HL-60 (cell line): ENCODE measurements at regions not wholly inside any gene's neighbourhood (a gene's known extent, or its start where the extent isn't known, plus 50 kb on each side); places are given as distances from the start of the nearest gene placed in this dataset.

Source experiments
- DNase-seq, 2 experiments: peaks; one replicate each; pipeline ENCODE4 v3.0.0-alpha.2; 2010 to 2020; ENCODE audit warnings: low read depth in 1 of 2, low spot score in 1 of 2
- H3K27ac ChIP-seq: fragments of 250-450 bp; sonication (Bioruptor Pico); replicated peaks from 2 replicates; pipeline ENCODE4 v1.5.1; 2020; ENCODE audit warnings: mild to moderate bottlenecking, moderate library complexity
- H3K27me3 ChIP-seq: fragments of 250-450 bp; sonication (Bioruptor Pico); 2 replicates; pipeline ENCODE4 v1.5.1; 2021; ENCODE audit warnings: mild to moderate bottlenecking, moderate library complexity; ENCODE audit not compliant: insufficient read depth, poor library complexity, severe bottlenecking
- H3K4me3 ChIP-seq: replicated peaks from 2 replicates; pipeline ENCODE4 v1.5.1; 2011; ENCODE audit warnings: mild to moderate bottlenecking, control low read depth, low read length; ENCODE audit not compliant: insufficient read depth
- GABPA ChIP-seq: IDR thresholded peaks from 2 replicates; pipeline ENCODE4 v1.6.1; 2012; ENCODE audit warnings: low read depth
- POLR2AphosphoS5 ChIP-seq: IDR thresholded peaks from 2 replicates; pipeline ENCODE4 v1.6.1; 2012; ENCODE audit warnings: low read depth
- SPI1 ChIP-seq: IDR thresholded peaks from 2 replicates; pipeline ENCODE4 v1.6.1; 2012; ENCODE audit warnings: low read depth, mild to moderate bottlenecking, borderline replicate concordance
- TF ChIP-seq, protein P1 (sequence below): IDR thresholded peaks from one replicate; pipeline ENCODE4 v1.5.1; 2011; ENCODE audit warnings: low read length, control low read depth, inconsistent platforms; ENCODE audit not compliant: insufficient read depth
- TF ChIP-seq, protein P2 (sequence below): IDR thresholded peaks from 2 replicates; pipeline ENCODE4 v1.6.1; 2012; ENCODE audit warnings: low read depth; ENCODE audit not compliant: insufficient replicate concordance

DNA sequence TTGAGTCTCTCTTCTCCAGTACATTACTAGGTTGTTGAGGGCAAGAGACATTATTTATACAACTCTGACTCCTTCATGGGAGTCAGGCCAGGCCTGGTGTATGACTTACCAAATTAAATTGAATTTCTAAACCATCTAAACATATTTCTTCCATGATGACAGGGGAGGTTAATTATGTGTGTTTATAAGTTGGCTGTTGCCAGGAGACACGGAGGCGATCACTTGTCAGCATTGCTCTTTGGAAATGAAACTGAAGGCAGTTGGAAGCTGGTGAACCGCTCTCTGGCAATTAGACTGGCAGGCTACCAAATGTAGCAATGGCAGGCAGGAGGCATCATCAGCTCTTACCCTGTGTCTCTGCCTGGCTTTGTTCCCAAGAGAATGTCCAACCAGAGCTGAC lies 241.4 kb downstream of the KCNS3 start:
- Histone ChIP-seq H3K4me3 (no peak overlapping the region), H3K27ac (no peak overlapping the region), H3K27me3 (peaks cover 3% of the 10 kb centered on the region)
- no peak for DNase-seq
- no peak for TF ChIP-seq SPI1
- TF ChIP-seq POLR2AphosphoS5 = no peak
- no peak for TF ChIP-seq GABPA
- TF ChIP-seq, protein P1, sequence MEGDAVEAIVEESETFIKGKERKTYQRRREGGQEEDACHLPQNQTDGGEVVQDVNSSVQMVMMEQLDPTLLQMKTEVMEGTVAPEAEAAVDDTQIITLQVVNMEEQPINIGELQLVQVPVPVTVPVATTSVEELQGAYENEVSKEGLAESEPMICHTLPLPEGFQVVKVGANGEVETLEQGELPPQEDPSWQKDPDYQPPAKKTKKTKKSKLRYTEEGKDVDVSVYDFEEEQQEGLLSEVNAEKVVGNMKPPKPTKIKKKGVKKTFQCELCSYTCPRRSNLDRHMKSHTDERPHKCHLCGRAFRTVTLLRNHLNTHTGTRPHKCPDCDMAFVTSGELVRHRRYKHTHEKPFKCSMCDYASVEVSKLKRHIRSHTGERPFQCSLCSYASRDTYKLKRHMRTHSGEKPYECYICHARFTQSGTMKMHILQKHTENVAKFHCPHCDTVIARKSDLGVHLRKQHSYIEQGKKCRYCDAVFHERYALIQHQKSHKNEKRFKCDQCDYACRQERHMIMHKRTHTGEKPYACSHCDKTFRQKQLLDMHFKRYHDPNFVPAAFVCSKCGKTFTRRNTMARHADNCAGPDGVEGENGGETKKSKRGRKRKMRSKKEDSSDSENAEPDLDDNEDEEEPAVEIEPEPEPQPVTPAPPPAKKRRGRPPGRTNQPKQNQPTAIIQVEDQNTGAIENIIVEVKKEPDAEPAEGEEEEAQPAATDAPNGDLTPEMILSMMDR = no peak
- TF ChIP-seq, protein P2, sequence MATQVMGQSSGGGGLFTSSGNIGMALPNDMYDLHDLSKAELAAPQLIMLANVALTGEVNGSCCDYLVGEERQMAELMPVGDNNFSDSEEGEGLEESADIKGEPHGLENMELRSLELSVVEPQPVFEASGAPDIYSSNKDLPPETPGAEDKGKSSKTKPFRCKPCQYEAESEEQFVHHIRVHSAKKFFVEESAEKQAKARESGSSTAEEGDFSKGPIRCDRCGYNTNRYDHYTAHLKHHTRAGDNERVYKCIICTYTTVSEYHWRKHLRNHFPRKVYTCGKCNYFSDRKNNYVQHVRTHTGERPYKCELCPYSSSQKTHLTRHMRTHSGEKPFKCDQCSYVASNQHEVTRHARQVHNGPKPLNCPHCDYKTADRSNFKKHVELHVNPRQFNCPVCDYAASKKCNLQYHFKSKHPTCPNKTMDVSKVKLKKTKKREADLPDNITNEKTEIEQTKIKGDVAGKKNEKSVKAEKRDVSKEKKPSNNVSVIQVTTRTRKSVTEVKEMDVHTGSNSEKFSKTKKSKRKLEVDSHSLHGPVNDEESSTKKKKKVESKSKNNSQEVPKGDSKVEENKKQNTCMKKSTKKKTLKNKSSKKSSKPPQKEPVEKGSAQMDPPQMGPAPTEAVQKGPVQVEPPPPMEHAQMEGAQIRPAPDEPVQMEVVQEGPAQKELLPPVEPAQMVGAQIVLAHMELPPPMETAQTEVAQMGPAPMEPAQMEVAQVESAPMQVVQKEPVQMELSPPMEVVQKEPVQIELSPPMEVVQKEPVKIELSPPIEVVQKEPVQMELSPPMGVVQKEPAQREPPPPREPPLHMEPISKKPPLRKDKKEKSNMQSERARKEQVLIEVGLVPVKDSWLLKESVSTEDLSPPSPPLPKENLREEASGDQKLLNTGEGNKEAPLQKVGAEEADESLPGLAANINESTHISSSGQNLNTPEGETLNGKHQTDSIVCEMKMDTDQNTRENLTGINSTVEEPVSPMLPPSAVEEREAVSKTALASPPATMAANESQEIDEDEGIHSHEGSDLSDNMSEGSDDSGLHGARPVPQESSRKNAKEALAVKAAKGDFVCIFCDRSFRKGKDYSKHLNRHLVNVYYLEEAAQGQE = no peak

DNA sequence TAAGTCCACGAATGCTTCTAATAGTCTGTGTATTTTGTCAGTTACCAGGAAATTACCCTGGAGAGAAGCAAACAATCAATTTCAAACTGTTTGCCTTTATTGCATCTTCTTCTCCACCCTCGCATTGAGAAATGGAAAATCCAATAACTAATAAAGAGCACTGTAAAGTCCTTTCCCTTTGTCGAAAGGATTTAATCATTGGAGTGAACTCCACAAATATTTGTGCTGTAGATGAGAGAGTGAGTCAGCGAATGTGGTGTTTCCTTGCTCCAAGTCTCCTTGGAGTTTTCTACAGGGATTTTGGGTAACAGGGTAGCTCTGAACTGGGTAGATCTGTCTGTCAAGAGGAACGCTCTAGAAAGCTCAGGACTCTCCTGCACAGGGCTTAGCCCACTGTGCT lies 240.2 kb downstream of the KCNS3 start:
- Histone ChIP-seq H3K27me3 (peaks cover 3% of the 10 kb centered on the region), H3K4me3 (no peak overlapping the region), H3K27ac (no peak overlapping the region)
- DNase-seq = no peak
- no peak for TF ChIP-seq GABPA
- TF ChIP-seq, protein P1 = no peak
- TF ChIP-seq SPI1 = no peak
- TF ChIP-seq POLR2AphosphoS5 = no peak
- TF ChIP-seq, protein P2 = no peak

DNA sequence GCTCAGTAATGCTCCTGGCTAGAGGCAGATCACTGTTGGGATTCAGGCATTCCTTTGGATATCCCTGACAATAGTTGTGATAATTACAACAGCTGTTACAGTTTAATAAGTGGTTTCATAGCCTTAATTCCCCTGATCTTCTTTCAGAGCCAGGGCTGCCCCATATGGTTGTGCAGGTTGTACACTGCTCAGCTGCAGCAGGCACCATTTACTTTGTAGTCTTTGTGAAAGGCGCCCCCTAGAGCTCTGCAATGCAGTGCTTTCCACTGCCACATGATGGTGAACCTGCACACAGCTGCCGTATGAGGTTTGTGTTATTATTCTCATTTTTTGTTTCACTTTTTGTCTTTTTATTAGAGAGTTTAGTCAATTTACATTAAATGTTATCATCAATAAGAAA lies 239.1 kb downstream of the KCNS3 start:
- H3K27ac ChIP-seq = no peak overlapping the region
- peak; percentile 1 to 33 for DNase-seq
- H3K27me3 ChIP-seq = peaks cover under 1% of the 10 kb centered on the region
- no peak for TF ChIP-seq GABPA
- TF ChIP-seq SPI1 = no peak
- TF ChIP-seq, protein P2 = no peak
- TF ChIP-seq, protein P1 = peak; percentile 41
- no peak overlapping the region for H3K4me3 ChIP-seq
